ENCODE measurements at regions not wholly inside any gene's neighbourhood (a gene's known extent, or its start where the extent isn't known, plus 50 kb on each side); places are given as distances from the start of the nearest gene placed in this dataset.

GRCh38 chr7:18234519-18234918 lies 206.9 kb upstream of the PRPS1L1 start:
- no peak for DNase-seq (ENCODE audit: low spot score)

GRCh38 chr7:18235819-18236218 lies 208.2 kb upstream of the PRPS1L1 start:
- TF ChIP-seq CTCF (IDR thresholded peaks at IDR 0.05; ENCODE audit: extremely low read depth, missing control alignments), result no peak
- no peak for DNase-seq (ENCODE audit: low spot score)

More at GRCh38 chr7:18234519-18234918, 206.9 kb upstream of the PRPS1L1 start:
- no peak for TF ChIP-seq CTCF (IDR thresholded peaks at IDR 0.05; ENCODE audit: extremely low read depth, missing control alignments)

GRCh38 chr7:18239212-18239611 lies 211.6 kb upstream of the PRPS1L1 start:
- no peak for DNase-seq (ENCODE audit: low spot score)
- no peak for TF ChIP-seq CTCF (IDR thresholded peaks at IDR 0.05; ENCODE audit: extremely low read depth, missing control alignments)

GRCh38 chr7:18241543-18242231 lies 214.0 kb upstream of the PRPS1L1 start:
- no peak for TF ChIP-seq CTCF (IDR thresholded peaks at IDR 0.05; ENCODE audit: extremely low read depth, missing control alignments)
- no peak for DNase-seq (ENCODE audit: low spot score)

- no peak for DNase-seq (ENCODE audit: low spot score)
- no peak for TF ChIP-seq CTCF (IDR thresholded peaks at IDR 0.05; ENCODE audit: extremely low read depth, missing control alignments)
Measured at GRCh38 chr7:18243731-18244130, 216.1 kb upstream of the PRPS1L1 start.

GRCh38 chr7:18250133-18250532 lies 222.5 kb upstream of the PRPS1L1 start:
- no peak for DNase-seq (ENCODE audit: low spot score)
- TF ChIP-seq CTCF (IDR thresholded peaks at IDR 0.05; ENCODE audit: extremely low read depth, missing control alignments), result no peak

- DNase-seq (ENCODE audit: low spot score), result no peak
- no peak for TF ChIP-seq CTCF (IDR thresholded peaks at IDR 0.05; ENCODE audit: extremely low read depth, missing control alignments)
Measured at GRCh38 chr7:18257711-18258110, 230.1 kb upstream of the PRPS1L1 start.
